OCI-LY7 (cell line): ENCODE measurements at regions not wholly inside any gene's neighbourhood (a gene's known extent, or its start where the extent isn't known, plus 50 kb on each side); places are given as distances from the start of the nearest gene placed in this dataset.

ENCODE experiments used
- BruUV-seq: library from RNA; stranded (reverse); fragments of 400-500 nt; replicated peaks from 2 replicates; lab custom pipeline; 2021; lab: Mats Ljungman, UMichigan
- CTCF ChIA-PET: fragments of 300-600 bp; sonication (Branson Sonifier 250); formaldehyde crosslinking; loops from one replicate; lab custom pipeline; 2022; ENCODE audit warnings: antibody characterized with exemption; ENCODE audit not compliant: unreplicated experiment; lab: Charles Lee
- POLR2A ChIA-PET: fragments of 300-600 bp; sonication (Branson Sonifier 250); formaldehyde crosslinking; loops from one replicate; lab custom pipeline; 2022; ENCODE audit warnings: antibody characterized with exemption; lab: Charles Lee
- DNase-seq: peaks from one replicate; pipeline ENCODE4 v3.0.0-alpha.2; 2015; ENCODE audit warnings: low spot score
- H2AFZ ChIP-seq: fragments of 200-600 bp; sonication (generic), shearing (Covaris generic); 2 replicates; pipeline ENCODE4 v1.6.1; 2014; ENCODE audit warnings: mild to moderate bottlenecking, antibody characterized with exemption, low read length, moderate library complexity
- H3K27ac ChIP-seq: fragments of 200-600 bp; sonication (generic); 2 replicates; pipeline ENCODE4 v1.5.1; 2014; ENCODE audit warnings: mixed run types, low read depth, mild to moderate bottlenecking, moderate library complexity, low read length, inconsistent platforms; ENCODE audit not compliant: poor library complexity, severe bottlenecking
- H3K36me3 ChIP-seq: fragments of 200-600 bp; sonication (generic); 2 replicates; pipeline ENCODE4 v1.6.1; 2014; ENCODE audit warnings: mild to moderate bottlenecking, antibody characterized with exemption, low read length, moderate library complexity, mixed read lengths; ENCODE audit not compliant: insufficient read depth
- H3K4me1 ChIP-seq: fragments of 200-600 bp; sonication (generic); 2 replicates; pipeline ENCODE4 v1.5.1; 2014; ENCODE audit warnings: mild to moderate bottlenecking, low read length; ENCODE audit not compliant: insufficient read depth, poor library complexity, severe bottlenecking
- H3K4me2 ChIP-seq: fragments of 200-600 bp; sonication (generic); 2 replicates; pipeline ENCODE4 v1.6.1; 2014; ENCODE audit warnings: mild to moderate bottlenecking, low read length
- H3K4me3 ChIP-seq: fragments of 200-600 bp; sonication (generic); 2 replicates; pipeline ENCODE4 v1.5.1; 2014; ENCODE audit warnings: mild to moderate bottlenecking, low read depth, low read length; ENCODE audit not compliant: poor library complexity, severe bottlenecking
- H3K79me2 ChIP-seq: fragments of 200-600 bp; sonication (generic); 2 replicates; pipeline ENCODE4 v1.6.1; 2016; ENCODE audit warnings: low read depth, mild to moderate bottlenecking, low read length, moderate library complexity, mixed read lengths; ENCODE audit not compliant: insufficient read depth
- H3K9me2 ChIP-seq: fragments of 200-600 bp; sonication (generic); 2 replicates; pipeline ENCODE4 v1.6.1; 2016; ENCODE audit warnings: mild to moderate bottlenecking, low read length, mixed read lengths; ENCODE audit not compliant: insufficient read depth
- H3K9me3 ChIP-seq: fragments of 200-600 bp; sonication (generic); 2 replicates; pipeline ENCODE4 v1.6.1; 2014; ENCODE audit warnings: mild to moderate bottlenecking, mixed run types, low read length, mixed read lengths
- H4K20me1 ChIP-seq: fragments of 200-600 bp; sonication (generic); 2 replicates; pipeline ENCODE4 v1.6.1; 2014; ENCODE audit warnings: mild to moderate bottlenecking, antibody characterized with exemption, low read length, moderate library complexity, mixed read lengths; ENCODE audit not compliant: insufficient read depth
- EZH2phosphoT487 ChIP-seq: fragments of 200-600 bp; sonication (generic); IDR thresholded peaks from 2 replicates; pipeline ENCODE4 v1.6.1; 2018; ENCODE audit warnings: low read depth, borderline replicate concordance, mild to moderate bottlenecking, mixed run types, antibody characterized with exemption, low read length, moderate library complexity, mixed read lengths
- intact Hi-C: fragments of 100-400 bp; cut with micrococcal nuclease; formaldehyde crosslinking; loops from one replicate; pipeline ENCODE4 v1.10.0; 2022; ENCODE audit not compliant: unreplicated experiment
- TF ChIP-seq, protein P1 (sequence below): fragments of 200-600 bp; sonication (generic); conservative IDR thresholded peaks from 2 replicates; pipeline ENCODE4 v1.5.1; 2014; ENCODE audit warnings: mild to moderate bottlenecking, antibody characterized with exemption, low read length, moderate library complexity, mixed read lengths

DNA sequence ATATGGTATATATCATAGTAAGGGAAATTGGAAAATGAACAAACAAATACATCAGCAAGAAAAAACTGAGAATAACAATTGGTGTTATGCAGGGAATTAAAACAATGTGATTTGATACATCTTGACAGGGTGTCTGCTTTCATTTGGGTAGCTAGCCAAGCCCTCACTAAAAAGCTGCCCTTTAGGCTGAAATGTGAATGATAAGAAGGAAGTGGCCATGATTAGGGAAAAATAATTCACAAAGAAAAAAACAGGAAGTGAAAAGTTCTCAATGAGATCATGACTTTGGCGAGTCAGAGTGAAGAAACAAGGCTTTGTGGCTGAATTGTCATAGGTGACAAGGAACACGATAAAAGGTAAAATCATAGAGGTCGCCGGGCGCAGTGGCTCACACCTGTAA, 675.8 kb upstream of the SLIT2 start:
- Histone ChIP-seq H3K4me2 (peak overlapping the region; percentile 41), H3K79me2 (no peaks in the 10 kb centered on the region), H3K9me2 (no peaks in the 10 kb centered on the region; the same call in 1 of the 2 replicates), H3K36me3 (no peaks in the 10 kb centered on the region), H4K20me1 (no peaks in the 10 kb centered on the region), H3K4me3 (no peak overlapping the region), H3K9me3 (no peaks in the 10 kb centered on the region), H2AFZ (0 out of 2 replicates have a peak overlapping the region, but pooled peaks have one; percentile 6), H3K27ac (no peak overlapping the region), H3K4me1 (peaks cover 31% of the 10 kb centered on the region)
- DNase-seq = peak; percentile 50
- BruUV-seq = no TSS peak
- TF ChIP-seq, protein P1, sequence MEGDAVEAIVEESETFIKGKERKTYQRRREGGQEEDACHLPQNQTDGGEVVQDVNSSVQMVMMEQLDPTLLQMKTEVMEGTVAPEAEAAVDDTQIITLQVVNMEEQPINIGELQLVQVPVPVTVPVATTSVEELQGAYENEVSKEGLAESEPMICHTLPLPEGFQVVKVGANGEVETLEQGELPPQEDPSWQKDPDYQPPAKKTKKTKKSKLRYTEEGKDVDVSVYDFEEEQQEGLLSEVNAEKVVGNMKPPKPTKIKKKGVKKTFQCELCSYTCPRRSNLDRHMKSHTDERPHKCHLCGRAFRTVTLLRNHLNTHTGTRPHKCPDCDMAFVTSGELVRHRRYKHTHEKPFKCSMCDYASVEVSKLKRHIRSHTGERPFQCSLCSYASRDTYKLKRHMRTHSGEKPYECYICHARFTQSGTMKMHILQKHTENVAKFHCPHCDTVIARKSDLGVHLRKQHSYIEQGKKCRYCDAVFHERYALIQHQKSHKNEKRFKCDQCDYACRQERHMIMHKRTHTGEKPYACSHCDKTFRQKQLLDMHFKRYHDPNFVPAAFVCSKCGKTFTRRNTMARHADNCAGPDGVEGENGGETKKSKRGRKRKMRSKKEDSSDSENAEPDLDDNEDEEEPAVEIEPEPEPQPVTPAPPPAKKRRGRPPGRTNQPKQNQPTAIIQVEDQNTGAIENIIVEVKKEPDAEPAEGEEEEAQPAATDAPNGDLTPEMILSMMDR = no peak
- TF ChIP-seq EZH2phosphoT487 = no peak
- intact Hi-C loops = no loop called here
- ChIA-PET POLR2A (interaction anchor here (0.7 to 0.9 kb wide), 3 partner anchors 8 to 54 kb away, joined by 3 to 5 read pairs (median 4); no protein-coding TSS in a partner anchor), CTCF (no interaction called here)

- no peak overlapping the region for H3K4me2 ChIP-seq
- H3K9me2 ChIP-seq = no peaks in the 10 kb centered on the region
- no peaks in the 10 kb centered on the region for H3K79me2 ChIP-seq
- no peak overlapping the region for H2AFZ ChIP-seq
- intact Hi-C loops = no loop called here
- H4K20me1 ChIP-seq = no peaks in the 10 kb centered on the region
- DNase-seq = no peak
- ChIA-PET POLR2A (no interaction called here), CTCF (no interaction called here)
- H3K36me3 ChIP-seq = no peaks in the 10 kb centered on the region
- no TSS peak for BruUV-seq
- peaks cover 13% of the 10 kb centered on the region for H3K4me1 ChIP-seq
- no peak overlapping the region for H3K27ac ChIP-seq
- peaks cover 14% of the 10 kb centered on the region; the same call in 1 of the 2 replicates for H3K9me3 ChIP-seq
- no peak overlapping the region for H3K4me3 ChIP-seq
- TF ChIP-seq, protein P1 = no peak
- no peak for TF ChIP-seq EZH2phosphoT487
Observed at GRCh38 chr4:19566041-19566440, 685.7 kb upstream of the SLIT2 start.

DNA sequence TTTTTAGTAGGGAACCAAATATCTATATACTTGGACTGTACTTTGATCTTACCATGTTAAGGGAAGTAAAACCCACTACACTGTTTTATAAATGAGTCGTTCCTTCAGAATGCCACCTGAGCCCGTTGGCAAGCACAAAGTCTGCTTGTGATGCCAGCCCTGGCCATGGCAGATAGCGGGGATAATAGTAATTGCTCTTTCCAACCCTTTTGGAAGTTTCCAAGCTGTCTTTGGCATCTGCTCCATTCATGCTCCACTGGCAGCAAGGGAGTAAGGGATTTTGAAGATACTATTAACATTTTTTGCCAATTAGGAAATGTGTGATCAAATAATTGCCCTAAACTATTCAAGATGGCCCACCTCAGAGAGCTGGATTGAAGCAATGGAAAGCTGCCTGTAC, 689.2 kb upstream of the SLIT2 start:
- Histone ChIP-seq H3K4me1 (no peaks in the 10 kb centered on the region), H3K36me3 (no peaks in the 10 kb centered on the region), H3K9me3 (peaks cover 14% of the 10 kb centered on the region; the same call in 1 of the 2 replicates), H3K4me3 (no peak overlapping the region), H3K9me2 (no peaks in the 10 kb centered on the region), H3K79me2 (no peaks in the 10 kb centered on the region), H3K4me2 (no peak overlapping the region), H2AFZ (no peak overlapping the region), H4K20me1 (no peaks in the 10 kb centered on the region), H3K27ac (no peak overlapping the region)
- CTCF ChIA-PET = no interaction called here
- POLR2A ChIA-PET = interaction anchor here (0.6 to 0.9 kb wide), 2 partner anchors 21 to 154 kb away, joined by 3 read pairs; no protein-coding TSS in a partner anchor
- intact Hi-C loops = no loop called here
- no peak for TF ChIP-seq EZH2phosphoT487
- TF ChIP-seq, protein P1 = no peak
- no peak for DNase-seq
- no TSS peak for BruUV-seq
